HepG2 (cell line): ENCODE measurements at regions not wholly inside any gene's neighbourhood (a gene's known extent, or its start where the extent isn't known, plus 50 kb on each side); places are given as distances from the start of the nearest gene placed in this dataset.

Experiments
- ATAC-seq: fragments of 200-7000 bp; cut with Tn5 transposase; 3 replicates; pipeline ENCODE4 v1.9.1; 2020; ENCODE audit warnings: mild to moderate bottlenecking, moderate library complexity
- BruUV-seq: library from RNA; stranded (reverse); fragments of 400-500 nt; replicated peaks from 2 replicates; lab custom pipeline; 2021; lab: Mats Ljungman, UMichigan
- CTCF ChIA-PET: fragments of 300-600 bp; formaldehyde crosslinking; extraction: SDS; loops from one replicate; lab custom pipeline; 2021; ENCODE audit warnings: low total read pairs, inconsistent platforms, low intra/inter-chr PET ratio; lab: Yijun Ruan, JAX
- POLR2A ChIA-PET: fragments of 350-600 bp; sonication (Branson Sonifier 250); formaldehyde crosslinking; loops from one replicate; lab custom pipeline; 2020; ENCODE audit warnings: antibody characterized with exemption, inconsistent platforms; lab: Yijun Ruan, JAX
- DNase-seq: peaks from one replicate; pipeline ENCODE4 v3.0.0-alpha.2; 2015; ENCODE audit warnings: low spot score
- FAIRE-seq: peaks from 3 replicates; lab custom pipeline; 2011; peaks lifted over from hg19 to GRCh38; lab: Jason Lieb, UNC
- H2AFZ ChIP-seq: one replicate; pipeline ENCODE4 v1.6.1; 2011; ENCODE audit warnings: low read length, inconsistent platforms
- H3K27ac ChIP-seq: fragments of 300-600 bp; 3 replicates; pipeline ENCODE4 v1.8.0; 2011; ENCODE audit warnings: mixed run types, mild to moderate bottlenecking, mixed read lengths, low read length, inconsistent platforms; ENCODE audit not compliant: insufficient read depth; ENCODE audit errors: extremely low read length
- H3K27me3 ChIP-seq, 2 experiments: fragments of 200-600 bp in 1 of 2; 2 replicates in 1 of 2; 3 replicates in 1 of 2; pipeline versions ENCODE4 v1.6.0 to v1.8.0; 2011; ENCODE audit warnings: low read length in 2 of 2, mild to moderate bottlenecking in 2 of 2, moderate library complexity in 2 of 2, inconsistent platforms in 1 of 2; ENCODE audit not compliant: insufficient read depth in 2 of 2, control insufficient read depth in 1 of 2
- H3K36me3 ChIP-seq, 2 experiments: fragments of 200-600 bp in 1 of 2; replicated peaks in 1 of 2; 2 replicates in 1 of 2; 3 replicates in 1 of 2; pipeline versions ENCODE4 v1.5.1 to v1.8.0; 2011; ENCODE audit warnings: low read length in 2 of 2, inconsistent platforms in 1 of 2; ENCODE audit not compliant: insufficient read depth in 2 of 2, control insufficient read depth in 1 of 2
- H3K4me1 ChIP-seq: 2 replicates; pipeline ENCODE4 v1.5.1; 2012; ENCODE audit warnings: low read length, inconsistent platforms; ENCODE audit not compliant: insufficient read depth
- H3K4me2 ChIP-seq: 2 replicates; pipeline ENCODE4 v1.6.0; 2011; ENCODE audit warnings: low read depth, low read length, inconsistent platforms
- H3K4me3 ChIP-seq, 3 experiments: fragments of 200-600 bp in 1 of 3; sonication (generic), shearing (Covaris generic) in 1 of 3; replicated peaks in 1 of 3; 2 replicates each; pipeline ENCODE4 v1.5.1; 2011 to 2016; ENCODE audit warnings: low read length in 3 of 3, inconsistent platforms in 2 of 3, low read depth in 2 of 3, mild to moderate bottlenecking in 2 of 3, control low read depth in 1 of 3, mixed read lengths in 1 of 3; ENCODE audit not compliant: insufficient read depth in 1 of 3
- H3K79me2 ChIP-seq: one replicate; pipeline ENCODE4 v1.6.1; 2011; ENCODE audit warnings: low read length, inconsistent platforms; ENCODE audit not compliant: insufficient read depth
- H3K9ac ChIP-seq: 2 replicates; pipeline ENCODE4 v1.6.0; 2011; ENCODE audit warnings: mild to moderate bottlenecking, low read depth, low read length, inconsistent platforms; ENCODE audit not compliant: insufficient read depth
- H3K9me3 ChIP-seq: 2 replicates; pipeline ENCODE4 v1.5.1; 2012; ENCODE audit warnings: mild to moderate bottlenecking, low read length
- H4K20me1 ChIP-seq: 2 replicates; pipeline ENCODE4 v1.6.0; 2011; ENCODE audit warnings: inconsistent platforms, mild to moderate bottlenecking, low read length, moderate library complexity; ENCODE audit not compliant: insufficient read depth
- ATF4 ChIP-seq, 2 experiments: fragments of 450-650 bp in 1 of 2; sonication (generic) in 1 of 2; formaldehyde crosslinking; IDR thresholded peaks; 2 replicates each; pipeline versions ENCODE4 v1.5.0 to v1.8.0; 2020 to 2022; ENCODE audit warnings: mild to moderate bottlenecking in 1 of 2, missing genetic modification reagents in 1 of 2
- DR1 ChIP-seq: sonication (generic); formaldehyde crosslinking; IDR thresholded peaks from 2 replicates; pipeline ENCODE4 v1.8.0; 2021; ENCODE audit warnings: mild to moderate bottlenecking, missing genetic modification reagents, inconsistent platforms
- HOXA5 ChIP-seq: sonication (generic); formaldehyde crosslinking; IDR thresholded peaks from 2 replicates; pipeline ENCODE4 v1.4.0; 2020; ENCODE audit warnings: missing genetic modification reagents
- IRF1 ChIP-seq: sonication (generic); formaldehyde crosslinking; IDR thresholded peaks from 2 replicates; pipeline ENCODE4 v1.4.0; 2020; ENCODE audit warnings: low read depth, mild to moderate bottlenecking, missing genetic modification reagents
- KLF16 ChIP-seq, 2 experiments: sonication (generic) in 1 of 2; formaldehyde crosslinking in 1 of 2; IDR thresholded peaks; 2 replicates each; pipeline versions ENCODE4 v1.6.1 to v1.8.0; 2016 to 2023; ENCODE audit warnings: missing genetic modification reagents in 2 of 2, missing compliant biosample characterization in 1 of 2
- MLLT10 ChIP-seq: sonication (generic); formaldehyde crosslinking; IDR thresholded peaks from 2 replicates; pipeline ENCODE4 v1.4.0; 2020; ENCODE audit warnings: missing genetic modification reagents
- MXD1 ChIP-seq: sonication (generic); formaldehyde crosslinking; IDR thresholded peaks from 2 replicates; pipeline ENCODE4 v1.4.0; 2020; ENCODE audit warnings: mild to moderate bottlenecking, missing genetic modification reagents
- NFE2L1 ChIP-seq: sonication (generic); formaldehyde crosslinking; IDR thresholded peaks from 2 replicates; pipeline ENCODE4 v1.4.0; 2020; ENCODE audit warnings: missing genetic modification reagents, mild to moderate bottlenecking, borderline replicate concordance
- PITX1 ChIP-seq: sonication (generic); formaldehyde crosslinking; IDR thresholded peaks from 2 replicates; pipeline ENCODE4 v1.5.1; 2020; ENCODE audit warnings: mild to moderate bottlenecking, missing genetic modification reagents
- RARG ChIP-seq: sonication (generic); formaldehyde crosslinking; IDR thresholded peaks from 2 replicates; pipeline ENCODE4 v1.4.0; 2020; ENCODE audit warnings: low read depth, mild to moderate bottlenecking, missing genetic modification reagents
- SKIL ChIP-seq: sonication (generic); formaldehyde crosslinking; IDR thresholded peaks from 2 replicates; pipeline ENCODE4 v1.8.0; 2022; ENCODE audit warnings: missing genetic modification reagents, mild to moderate bottlenecking, moderate library complexity, borderline replicate concordance
- TCF7 ChIP-seq: sonication (generic); IDR thresholded peaks from 2 replicates; pipeline ENCODE4 v1.6.1; 2016; ENCODE audit warnings: antibody characterized with exemption, low read depth
- TOE1 ChIP-seq: sonication (generic); formaldehyde crosslinking; IDR thresholded peaks from 2 replicates; pipeline ENCODE4 v1.4.0; 2020; ENCODE audit warnings: mild to moderate bottlenecking, missing genetic modification reagents
- U2AF1 ChIP-seq: fragments of 200-400 bp; formaldehyde crosslinking; optimal IDR thresholded peaks from 2 replicates; pipeline ENCODE3; 2017; ENCODE audit warnings: mild to moderate bottlenecking, low read depth, low read length
- ZBTB21 ChIP-seq: sonication (generic); formaldehyde crosslinking; IDR thresholded peaks from 2 replicates; pipeline ENCODE4 v1.4.0; 2020; ENCODE audit warnings: missing genetic modification reagents
- ZBTB42 ChIP-seq: sonication (generic); formaldehyde crosslinking; IDR thresholded peaks from 2 replicates; pipeline ENCODE4 v1.5.0; 2020; ENCODE audit warnings: mild to moderate bottlenecking, missing genetic modification reagents
- ZNF263 ChIP-seq: sonication (generic); formaldehyde crosslinking; IDR thresholded peaks from 2 replicates; pipeline ENCODE4 v1.4.0; 2020; ENCODE audit warnings: missing genetic modification reagents
- ZNF660 ChIP-seq: sonication (generic); formaldehyde crosslinking; IDR thresholded peaks from 2 replicates; pipeline ENCODE4 v1.5.1; 2020; ENCODE audit warnings: mild to moderate bottlenecking, low read depth, missing genetic modification reagents, borderline replicate concordance
- ZNF7 ChIP-seq: IDR thresholded peaks from 2 replicates; pipeline ENCODE4 v1.6.1; 2016; ENCODE audit warnings: missing biosample characterization, missing genetic modification reagents
- ZNF772 ChIP-seq: sonication (generic); formaldehyde crosslinking; IDR thresholded peaks from 2 replicates; pipeline ENCODE4 v1.5.0; 2020; ENCODE audit warnings: mild to moderate bottlenecking, missing genetic modification reagents
- WGBS: methylation state at CpG from one replicate; pipeline ENCODE4 v1.1.6; 2017; ENCODE audit warnings: low lambda C conversion rate; 5-methylcytosine and 5-hydroxymethylcytosine counted together
- in situ Hi-C: cut with HindIII; loops from 2 replicates; pipeline ENCODE4 v1.10.0; 2017; ENCODE audit warnings: low pct_unique_long_range_greater_than_20kb; ENCODE audit not compliant: extremely low pct_ligation_motif_present
- intact Hi-C: fragments of 100-400 bp; cut with micrococcal nuclease; formaldehyde crosslinking; loops from one replicate; pipeline ENCODE4 v1.10.0; 2022; ENCODE audit not compliant: unreplicated experiment

- Histone ChIP-seq H3K36me3 (no peaks in the 10 kb centered on the region), H3K27ac (no peak overlapping the region), H3K9ac (no peak overlapping the region), H3K4me3 (no peak overlapping the region), H3K79me2 (no peaks in the 10 kb centered on the region), H3K4me1 (no peaks in the 10 kb centered on the region), H3K9me3 (no peaks in the 10 kb centered on the region; the same call in 1 of the 2 replicates), H4K20me1 (no peaks in the 10 kb centered on the region), H2AFZ (no peak overlapping the region), H3K27me3 (peaks cover 3 to 33% of the 10 kb centered on the region in 2 experiments; a peak in 4 of 5 replicates), H3K4me2 (no peak overlapping the region)
- DNase-seq, result no peak
- WGBS, result 2% methylated on average over 5 of the region's 8 CpGs
- intact Hi-C loops (no loop called here), in situ Hi-C loops (no loop called here)
- CTCF ChIA-PET, result no interaction called here
- no peak for FAIRE-seq
- no peak for ATAC-seq
- TF ChIP-seq MLLT10 (CRISPR knock-in tag) (no peak), ZNF660 (CRISPR knock-in tag) (no peak), ZNF772 (no peak), ZBTB21 (CRISPR knock-in tag) (no peak), ZBTB42 (CRISPR knock-in tag) (no peak), IRF1 (CRISPR knock-in tag) (no peak), SKIL (CRISPR knock-in tag) (no peak), PITX1 (CRISPR knock-in tag) (no peak), MXD1 (no peak), ATF4 (CRISPR knock-in tag; IDR thresholded peaks at IDR 0.05) (no peak), TCF7 (no peak), ZNF7 (CRISPR knock-in tag) (no peak), HOXA5 (CRISPR knock-in tag) (no peak), NFE2L1 (no peak), KLF16 (CRISPR knock-in tag; IDR thresholded peaks at IDR 0.05) (no peak), U2AF1 (no peak), TOE1 (CRISPR knock-in tag) (no peak), ZNF263 (CRISPR knock-in tag) (no peak), RARG (no peak), DR1 (CRISPR knock-in tag) (no peak)
- POLR2A ChIA-PET, result no interaction called here
- no TSS peak for BruUV-seq
Measured at GRCh38 chr1:18546026-18546425, 65.3 kb downstream of the KLHDC7A start.
